ENCODE measurements at regions not wholly inside any gene's neighbourhood (a gene's known extent, or its start where the extent isn't known, plus 50 kb on each side); places are given as distances from the start of the nearest gene placed in this dataset.

DNA sequence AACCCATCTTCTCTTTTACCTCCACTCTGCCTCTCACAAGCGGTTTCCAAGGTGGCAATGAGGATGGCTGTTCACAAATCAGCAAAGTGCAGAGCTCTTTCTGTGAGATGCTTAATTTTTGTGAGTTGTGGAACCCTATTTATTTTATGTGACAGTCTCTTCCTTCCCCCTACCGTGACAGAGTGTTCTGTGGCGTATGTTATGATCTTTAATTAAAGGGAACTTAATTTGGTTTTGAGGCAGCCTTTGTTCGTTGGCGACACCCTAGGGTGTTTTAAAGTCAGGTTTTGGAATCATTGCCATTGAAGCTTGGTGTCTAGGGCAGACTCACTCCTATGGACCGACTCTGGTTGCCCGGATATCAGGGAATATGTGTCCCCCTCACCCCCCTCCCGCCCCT, 83.3 kb upstream of the IRX3 start:
- Mint-ChIP-seq H3K36me3 (ENCODE audit: low read depth) (no peaks in the 10 kb centered on the region), H3K4me1 (peaks cover 33% of the 10 kb centered on the region), H3K27me3 (ENCODE audit: low read depth) (peaks cover 47% of the 10 kb centered on the region), H3K9me3 (no peaks in the 10 kb centered on the region), H3K27ac (ENCODE audit: unreplicated experiment) (no peak overlapping the region), H3K4me3 (no peak overlapping the region)
- TF ChIP-seq, protein P1, sequence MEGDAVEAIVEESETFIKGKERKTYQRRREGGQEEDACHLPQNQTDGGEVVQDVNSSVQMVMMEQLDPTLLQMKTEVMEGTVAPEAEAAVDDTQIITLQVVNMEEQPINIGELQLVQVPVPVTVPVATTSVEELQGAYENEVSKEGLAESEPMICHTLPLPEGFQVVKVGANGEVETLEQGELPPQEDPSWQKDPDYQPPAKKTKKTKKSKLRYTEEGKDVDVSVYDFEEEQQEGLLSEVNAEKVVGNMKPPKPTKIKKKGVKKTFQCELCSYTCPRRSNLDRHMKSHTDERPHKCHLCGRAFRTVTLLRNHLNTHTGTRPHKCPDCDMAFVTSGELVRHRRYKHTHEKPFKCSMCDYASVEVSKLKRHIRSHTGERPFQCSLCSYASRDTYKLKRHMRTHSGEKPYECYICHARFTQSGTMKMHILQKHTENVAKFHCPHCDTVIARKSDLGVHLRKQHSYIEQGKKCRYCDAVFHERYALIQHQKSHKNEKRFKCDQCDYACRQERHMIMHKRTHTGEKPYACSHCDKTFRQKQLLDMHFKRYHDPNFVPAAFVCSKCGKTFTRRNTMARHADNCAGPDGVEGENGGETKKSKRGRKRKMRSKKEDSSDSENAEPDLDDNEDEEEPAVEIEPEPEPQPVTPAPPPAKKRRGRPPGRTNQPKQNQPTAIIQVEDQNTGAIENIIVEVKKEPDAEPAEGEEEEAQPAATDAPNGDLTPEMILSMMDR (conservative IDR thresholded peaks at IDR 0.05): no peak
- no peak for DNase-seq (ENCODE audit: low read depth, low spot score)

- H3K4me1 Mint-ChIP-seq: peaks cover 33% of the 10 kb centered on the region
- no peak overlapping the region for H3K4me3 Mint-ChIP-seq
- DNase-seq (ENCODE audit: low read depth, low spot score): no peak
- H3K9me3 Mint-ChIP-seq: no peaks in the 10 kb centered on the region
- TF ChIP-seq, protein P1 (conservative IDR thresholded peaks at IDR 0.05): no peak
- no peaks in the 10 kb centered on the region for H3K36me3 Mint-ChIP-seq (ENCODE audit: low read depth)
- no peak overlapping the region for H3K27ac Mint-ChIP-seq (ENCODE audit: unreplicated experiment)
- H3K27me3 Mint-ChIP-seq (ENCODE audit: low read depth): peaks cover 48% of the 10 kb centered on the region
Observed at GRCh38 chr16:54366943-54367342, 80.4 kb upstream of the IRX3 start.

GRCh38 chr16:54365990-54366634, 79.5 kb upstream of the IRX3 start:
- Mint-ChIP-seq H3K36me3 (ENCODE audit: low read depth) (no peaks in the 10 kb centered on the region), H3K4me1 (peaks cover 36% of the 10 kb centered on the region), H3K27ac (ENCODE audit: unreplicated experiment) (no peak overlapping the region), H3K9me3 (no peaks in the 10 kb centered on the region), H3K27me3 (ENCODE audit: low read depth) (peaks cover 45% of the 10 kb centered on the region), H3K4me3 (no peak overlapping the region)
- TF ChIP-seq, protein P1 (conservative IDR thresholded peaks at IDR 0.05): no peak
- no peak for DNase-seq (ENCODE audit: low read depth, low spot score)

- H3K27me3 Mint-ChIP-seq (ENCODE audit: low read depth): peaks cover 30% of the 10 kb centered on the region
- peaks cover 31% of the 10 kb centered on the region for H3K4me1 Mint-ChIP-seq
- no peak for DNase-seq (ENCODE audit: low read depth, low spot score)
- TF ChIP-seq, protein P1 (conservative IDR thresholded peaks at IDR 0.05): no peak
- H3K36me3 Mint-ChIP-seq (ENCODE audit: low read depth): no peaks in the 10 kb centered on the region
- no peak overlapping the region for H3K27ac Mint-ChIP-seq (ENCODE audit: unreplicated experiment)
- H3K4me3 Mint-ChIP-seq: no peak overlapping the region
- no peaks in the 10 kb centered on the region for H3K9me3 Mint-ChIP-seq
Observed at GRCh38 chr16:54363766-54364165, 77.2 kb upstream of the IRX3 start.

GRCh38 chr16:54362591-54363206, 76.1 kb upstream of the IRX3 start:
- no peak for DNase-seq (ENCODE audit: low read depth, low spot score)
- TF ChIP-seq, protein P1 (conservative IDR thresholded peaks at IDR 0.05): no peak
- peak overlapping the region; percentile 39 for H3K4me3 Mint-ChIP-seq
- H3K4me1 Mint-ChIP-seq: peaks cover 31% of the 10 kb centered on the region
- no peaks in the 10 kb centered on the region for H3K9me3 Mint-ChIP-seq
- H3K36me3 Mint-ChIP-seq (ENCODE audit: low read depth): no peaks in the 10 kb centered on the region
- H3K27ac Mint-ChIP-seq (ENCODE audit: unreplicated experiment): peak overlapping the region; percentile 68
- H3K27me3 Mint-ChIP-seq (ENCODE audit: low read depth): peaks cover 25% of the 10 kb centered on the region

Measured in neural crest cell (in vitro differentiated cells).